ENCODE measurements at regions not wholly inside any gene's neighbourhood (a gene's known extent, or its start where the extent isn't known, plus 50 kb on each side); places are given as distances from the start of the nearest gene placed in this dataset.

DNA sequence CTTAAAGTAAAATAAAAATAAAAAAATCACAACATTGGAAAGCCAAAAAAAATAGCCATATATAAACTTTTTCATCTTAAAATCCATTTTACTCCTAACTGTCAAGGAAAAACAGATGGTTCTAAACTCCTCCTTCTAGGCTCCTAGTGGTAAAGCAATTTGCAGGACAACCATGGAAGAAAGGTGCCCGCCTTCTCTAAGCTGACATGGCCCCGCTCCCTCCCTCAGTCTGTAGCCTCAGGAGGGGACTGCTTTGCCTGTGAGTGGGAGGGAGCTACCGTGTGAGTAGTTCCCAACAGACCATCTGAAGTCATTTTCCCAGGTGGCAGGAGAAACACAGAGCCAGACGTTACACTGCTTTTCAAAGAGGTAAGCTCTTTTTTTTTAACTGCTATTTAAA lies 336.2 kb upstream of the FAT1 start:
- Histone ChIP-seq H3K36me3 (no peaks in the 10 kb centered on the region), H3K27ac (no peak overlapping the region), H3K4me1 (replicated peaks) (peaks cover 12% of the 10 kb centered on the region), H3K9me3 (replicated peaks) (no peaks in the 10 kb centered on the region), H3K27me3 (replicated peaks) (no peaks in the 10 kb centered on the region), H3K4me3 (no peak overlapping the region)
- DNase-seq (ENCODE audit: low read depth in 1 of 2, low spot score in 2 of 2) = no peak

DNA sequence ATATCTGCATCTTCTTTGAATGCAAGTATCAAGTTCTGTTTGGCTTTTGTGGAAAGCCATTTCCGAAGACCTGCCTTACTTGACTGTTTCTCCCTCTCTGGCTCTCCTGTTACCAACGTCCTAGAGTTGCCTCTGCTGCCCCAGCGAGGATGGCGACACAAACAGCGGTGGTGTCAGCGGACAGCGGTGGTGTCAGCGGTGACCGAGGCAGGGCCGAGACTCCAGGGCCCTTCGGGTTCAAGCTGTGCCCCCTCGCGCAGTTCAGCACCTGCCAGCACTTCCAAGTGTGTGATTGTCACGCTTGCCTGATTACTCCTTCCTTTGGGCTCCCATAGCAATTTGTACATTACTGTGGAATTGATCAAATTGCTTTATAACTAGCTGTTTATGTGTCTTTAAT lies 336.9 kb upstream of the FAT1 start:
- Histone ChIP-seq H3K27me3 (replicated peaks) (no peaks in the 10 kb centered on the region), H3K4me3 (no peak overlapping the region), H3K4me1 (replicated peaks) (peaks cover 15% of the 10 kb centered on the region), H3K36me3 (no peaks in the 10 kb centered on the region), H3K9me3 (replicated peaks) (no peaks in the 10 kb centered on the region), H3K27ac (no peak overlapping the region)
- DNase-seq (ENCODE audit: low read depth in 1 of 2, low spot score in 2 of 2) = no peak

DNA sequence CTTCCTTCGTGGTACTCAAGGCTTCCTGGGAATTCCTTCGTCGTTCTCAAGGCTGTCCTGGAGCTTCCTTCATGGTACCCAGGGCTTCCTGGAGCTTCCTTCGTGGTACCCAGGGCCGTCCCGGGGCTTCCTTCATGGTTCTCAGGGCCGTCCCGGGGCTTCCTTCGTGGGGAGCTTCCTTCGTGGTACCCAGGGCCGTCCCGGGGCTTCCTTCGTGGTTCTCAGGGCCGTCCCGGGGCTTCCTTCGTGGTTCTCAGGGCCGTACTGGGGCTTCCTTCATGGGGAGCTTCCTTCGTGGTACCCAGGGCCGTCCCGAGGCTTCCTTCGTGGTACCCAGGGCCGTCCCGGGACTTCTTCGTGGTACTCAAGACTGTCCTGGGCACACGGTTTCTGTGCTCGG lies 339.6 kb upstream of the FAT1 start:
- no peak for DNase-seq (ENCODE audit: low read depth in 1 of 2, low spot score in 2 of 2)
- peaks cover 18% of the 10 kb centered on the region for H3K4me1 ChIP-seq (replicated peaks)

DNA sequence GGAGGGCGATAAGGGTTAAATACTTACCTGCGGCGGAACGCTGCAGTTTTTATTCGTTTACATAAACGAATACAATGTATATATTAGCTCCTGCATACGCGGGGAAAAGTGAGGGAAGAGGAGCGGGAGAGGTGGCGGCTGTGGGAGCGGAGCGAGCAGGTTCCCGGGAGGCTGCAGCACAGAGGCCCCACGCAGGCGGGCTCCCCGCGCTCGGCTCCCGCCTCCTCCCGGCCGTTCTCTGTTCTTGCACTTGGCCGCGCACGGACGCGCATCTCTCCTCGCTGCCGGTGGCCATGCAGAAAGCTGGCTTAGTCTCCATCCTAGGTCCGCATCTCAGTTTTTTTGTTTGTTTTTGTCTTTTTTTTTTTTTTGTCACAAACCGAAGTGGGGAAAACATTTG lies 340.4 kb upstream of the FAT1 start:
- Histone ChIP-seq H3K27me3 (replicated peaks) (no peaks in the 10 kb centered on the region), H3K9me3 (replicated peaks) (no peaks in the 10 kb centered on the region)
- no peak for DNase-seq (ENCODE audit: low read depth in 1 of 2, low spot score in 2 of 2)

More for the DNA sequence above, 339.6 kb upstream of the FAT1 start:
- no peaks in the 10 kb centered on the region for H3K27me3 ChIP-seq (replicated peaks)
- H3K36me3 ChIP-seq = no peaks in the 10 kb centered on the region
- no peaks in the 10 kb centered on the region for H3K9me3 ChIP-seq (replicated peaks)
- H3K27ac ChIP-seq = no peak overlapping the region
- no peak overlapping the region for H3K4me3 ChIP-seq

GRCh38 chr4:187065396-187065795 lies 341.7 kb upstream of the FAT1 start:
- Histone ChIP-seq H3K4me3 (no peak overlapping the region), H3K4me1 (replicated peaks) (peaks cover 6% of the 10 kb centered on the region; the same call in 1 of the 2 replicates), H3K36me3 (no peaks in the 10 kb centered on the region), H3K27ac (no peak overlapping the region), H3K9me3 (replicated peaks) (no peaks in the 10 kb centered on the region), H3K27me3 (replicated peaks) (no peaks in the 10 kb centered on the region)
- DNase-seq (ENCODE audit: low read depth in 1 of 2, low spot score in 2 of 2) = no peak

More for the DNA sequence above, 340.4 kb upstream of the FAT1 start:
- Histone ChIP-seq H3K4me1 (replicated peaks) (peaks cover 11% of the 10 kb centered on the region), H3K36me3 (no peaks in the 10 kb centered on the region), H3K4me3 (no peak overlapping the region), H3K27ac (no peak overlapping the region)

- Histone ChIP-seq H3K27me3 (replicated peaks) (no peaks in the 10 kb centered on the region), H3K4me3 (no peak overlapping the region), H3K36me3 (no peaks in the 10 kb centered on the region), H3K9me3 (replicated peaks) (no peaks in the 10 kb centered on the region), H3K27ac (no peak overlapping the region), H3K4me1 (replicated peaks) (peaks cover 6% of the 10 kb centered on the region; the same call in 1 of the 2 replicates)
- DNase-seq (ENCODE audit: low read depth in 1 of 2, low spot score in 2 of 2) = no peak
Observed at GRCh38 chr4:187065806-187066205, 342.1 kb upstream of the FAT1 start.

DNA sequence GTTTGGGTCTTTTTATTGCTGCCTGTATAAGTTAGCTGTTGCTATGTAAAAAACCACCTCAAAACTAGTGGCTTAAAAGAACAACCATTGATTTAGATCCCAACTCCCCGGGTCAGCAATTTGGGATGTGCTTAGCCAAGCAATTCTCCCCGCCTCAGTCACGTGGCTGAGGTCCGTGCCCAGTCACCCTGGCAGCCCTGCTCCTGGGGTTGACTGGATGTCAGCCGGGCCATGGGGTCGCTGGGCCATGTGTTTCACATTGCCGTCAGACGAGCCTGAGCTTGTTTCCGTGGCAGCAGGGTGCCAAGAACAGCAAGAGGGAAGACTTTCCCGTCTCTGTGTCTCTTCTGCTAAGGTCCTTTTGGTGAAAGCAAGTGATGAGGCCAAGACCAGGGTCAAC lies 345.7 kb upstream of the FAT1 start:
- Histone ChIP-seq H3K27ac (no peak overlapping the region), H3K36me3 (no peaks in the 10 kb centered on the region), H3K9me3 (replicated peaks) (no peaks in the 10 kb centered on the region), H3K27me3 (replicated peaks) (no peaks in the 10 kb centered on the region), H3K4me1 (replicated peaks) (peaks cover 6% of the 10 kb centered on the region; the same call in 1 of the 2 replicates), H3K4me3 (no peak overlapping the region)
- DNase-seq (ENCODE audit: low read depth in 1 of 2, low spot score in 2 of 2) = no peak

DNA sequence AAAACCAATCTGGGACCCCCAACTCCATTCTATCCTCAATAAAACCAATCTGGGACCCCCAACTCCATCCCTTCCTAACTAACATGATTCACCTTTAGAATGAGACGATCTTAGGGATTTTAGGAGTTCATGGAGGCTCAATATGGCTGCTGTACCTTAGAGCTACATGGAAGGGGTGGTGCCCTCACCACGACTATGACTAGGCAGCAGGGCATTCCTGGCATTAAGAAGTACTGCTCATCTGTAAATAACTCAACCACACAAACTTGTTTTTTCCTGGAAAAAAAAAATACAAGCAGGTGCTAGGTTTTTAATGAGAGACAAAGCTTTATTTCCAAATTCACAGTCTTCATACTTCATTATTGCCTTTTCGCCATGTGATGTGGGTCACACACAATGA lies 346.5 kb upstream of the FAT1 start:
- no peaks in the 10 kb centered on the region for H3K27me3 ChIP-seq (replicated peaks)
- H3K27ac ChIP-seq = no peak overlapping the region
- H3K4me3 ChIP-seq = no peak overlapping the region
- H3K4me1 ChIP-seq (replicated peaks) = peaks cover 6% of the 10 kb centered on the region; the same call in 1 of the 2 replicates
- H3K36me3 ChIP-seq = no peaks in the 10 kb centered on the region
- H3K9me3 ChIP-seq (replicated peaks) = no peaks in the 10 kb centered on the region
- DNase-seq (ENCODE audit: low read depth in 1 of 2, low spot score in 2 of 2) = no peak

DNA sequence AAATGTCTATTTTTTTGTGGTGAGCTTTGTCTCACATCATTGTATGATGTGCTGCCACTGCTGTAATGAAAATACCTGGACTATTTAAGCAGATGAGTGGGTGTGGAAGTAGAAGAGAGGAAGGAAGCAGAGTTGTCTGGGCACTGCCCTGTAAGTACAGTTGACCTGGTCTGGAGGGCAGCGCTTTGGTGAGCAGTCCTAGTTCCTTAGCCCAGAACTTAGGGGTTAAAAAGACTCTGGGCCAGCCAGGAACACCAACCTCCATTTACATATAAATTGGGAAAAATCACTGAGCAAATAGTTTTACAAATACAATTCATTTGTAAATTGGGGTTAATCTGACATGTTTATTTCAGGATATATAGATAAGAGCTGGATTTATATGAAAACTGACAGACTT lies 347.1 kb upstream of the FAT1 start:
- H3K4me3 ChIP-seq = no peak overlapping the region
- peaks cover 2% of the 10 kb centered on the region; the same call in 1 of the 2 replicates for H3K4me1 ChIP-seq (replicated peaks)
- DNase-seq (ENCODE audit: low read depth in 1 of 2, low spot score in 2 of 2) = no peak
- H3K36me3 ChIP-seq = no peaks in the 10 kb centered on the region
- no peak overlapping the region for H3K27ac ChIP-seq
- no peaks in the 10 kb centered on the region for H3K27me3 ChIP-seq (replicated peaks)
- no peaks in the 10 kb centered on the region for H3K9me3 ChIP-seq (replicated peaks)

GRCh38 chr4:187071946-187072600 lies 348.4 kb upstream of the FAT1 start:
- H3K4me1 ChIP-seq (replicated peaks) = no peaks in the 10 kb centered on the region
- no peak overlapping the region for H3K4me3 ChIP-seq
- no peak for DNase-seq (ENCODE audit: low read depth in 1 of 2, low spot score in 2 of 2)
- H3K9me3 ChIP-seq (replicated peaks) = no peaks in the 10 kb centered on the region
- H3K36me3 ChIP-seq = no peaks in the 10 kb centered on the region
- H3K27ac ChIP-seq = no peak overlapping the region
- no peaks in the 10 kb centered on the region for H3K27me3 ChIP-seq (replicated peaks)

GRCh38 chr4:187073820-187074219 lies 350.2 kb upstream of the FAT1 start:
- H3K9me3 ChIP-seq (replicated peaks) = no peaks in the 10 kb centered on the region
- H3K4me3 ChIP-seq = no peak overlapping the region
- no peaks in the 10 kb centered on the region for H3K36me3 ChIP-seq
- no peak for DNase-seq (ENCODE audit: low read depth in 1 of 2, low spot score in 2 of 2)
- H3K27ac ChIP-seq = no peak overlapping the region
- H3K27me3 ChIP-seq (replicated peaks) = no peaks in the 10 kb centered on the region
- H3K4me1 ChIP-seq (replicated peaks) = no peaks in the 10 kb centered on the region

DNA sequence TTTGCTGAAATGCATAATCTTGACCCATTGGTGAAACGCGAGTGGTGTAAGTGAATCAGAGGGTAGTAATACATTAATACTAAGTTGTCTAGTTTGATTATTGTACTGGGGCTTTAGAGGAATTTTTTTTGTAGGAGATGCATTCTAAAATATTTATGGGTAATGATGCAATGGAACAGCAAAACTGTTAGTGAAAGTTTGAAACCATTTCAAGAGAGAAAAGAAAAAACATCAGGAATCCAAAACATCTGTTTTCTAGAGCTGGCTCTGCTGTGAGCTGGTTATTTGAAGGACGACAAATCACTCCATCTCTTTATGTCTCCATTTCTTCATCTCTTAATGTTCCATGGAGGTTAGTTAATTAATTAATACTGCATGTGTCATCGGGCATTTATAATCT lies 351.9 kb upstream of the FAT1 start:
- H3K9me3 ChIP-seq (replicated peaks) = no peaks in the 10 kb centered on the region
- no peaks in the 10 kb centered on the region for H3K36me3 ChIP-seq
- no peaks in the 10 kb centered on the region for H3K4me1 ChIP-seq (replicated peaks)
- no peak overlapping the region for H3K27ac ChIP-seq
- no peaks in the 10 kb centered on the region for H3K27me3 ChIP-seq (replicated peaks)
- DNase-seq (ENCODE audit: low read depth in 1 of 2, low spot score in 2 of 2) = no peak
- H3K4me3 ChIP-seq = no peak overlapping the region

DNA sequence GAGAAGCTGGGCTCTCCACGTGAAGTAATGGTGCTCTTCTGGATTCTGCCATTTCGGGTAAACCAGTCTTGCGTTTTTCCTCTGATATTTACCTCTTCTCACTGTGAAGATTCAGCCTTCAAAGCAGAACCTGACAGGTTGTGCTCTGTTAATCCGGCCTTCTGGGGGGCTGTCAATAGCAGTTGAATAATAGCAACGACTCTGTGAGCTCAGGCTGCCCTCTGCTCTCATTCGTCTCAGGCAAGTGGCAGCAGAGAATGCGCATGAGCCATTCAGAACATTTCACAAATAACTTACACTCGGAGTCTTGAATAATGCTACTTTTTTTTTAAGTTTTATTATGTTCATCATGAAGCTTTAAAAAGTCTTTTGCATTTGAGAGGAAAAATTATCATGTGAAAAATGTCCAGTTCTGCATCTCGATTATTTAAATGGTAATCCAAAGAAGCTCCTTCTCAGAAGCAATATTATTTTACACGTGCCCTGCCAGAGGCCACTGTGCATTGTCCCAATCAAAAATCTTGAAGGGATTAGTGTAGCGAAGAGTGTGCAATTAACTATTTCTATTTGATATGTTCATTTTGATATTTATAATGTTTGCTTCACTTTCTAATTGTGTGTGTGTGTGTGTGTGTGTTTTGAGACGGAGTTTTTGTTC lies 354.2 kb upstream of the FAT1 start:
- H3K27me3 ChIP-seq (replicated peaks) = no peaks in the 10 kb centered on the region
- no peaks in the 10 kb centered on the region for H3K9me3 ChIP-seq (replicated peaks)
- no peak overlapping the region for H3K27ac ChIP-seq
- H3K36me3 ChIP-seq = no peaks in the 10 kb centered on the region
- DNase-seq (ENCODE audit: low read depth in 1 of 2, low spot score in 2 of 2) = no peak
- no peak overlapping the region for H3K4me3 ChIP-seq
- H3K4me1 ChIP-seq (replicated peaks) = no peaks in the 10 kb centered on the region

- Histone ChIP-seq H3K27ac (no peak overlapping the region), H3K36me3 (no peaks in the 10 kb centered on the region), H3K4me3 (no peak overlapping the region), H3K4me1 (replicated peaks) (no peaks in the 10 kb centered on the region), H3K9me3 (replicated peaks) (no peaks in the 10 kb centered on the region), H3K27me3 (replicated peaks) (no peaks in the 10 kb centered on the region)
- no peak for DNase-seq (ENCODE audit: low read depth in 1 of 2, low spot score in 2 of 2)
Observed at GRCh38 chr4:187084701-187085100, 361.0 kb upstream of the FAT1 start.

Measured in SJSA1 (cell line).